ENCODE measurements at regions not wholly inside any gene's neighbourhood (a gene's known extent, or its start where the extent isn't known, plus 50 kb on each side); places are given as distances from the start of the nearest gene placed in this dataset.

DNA sequence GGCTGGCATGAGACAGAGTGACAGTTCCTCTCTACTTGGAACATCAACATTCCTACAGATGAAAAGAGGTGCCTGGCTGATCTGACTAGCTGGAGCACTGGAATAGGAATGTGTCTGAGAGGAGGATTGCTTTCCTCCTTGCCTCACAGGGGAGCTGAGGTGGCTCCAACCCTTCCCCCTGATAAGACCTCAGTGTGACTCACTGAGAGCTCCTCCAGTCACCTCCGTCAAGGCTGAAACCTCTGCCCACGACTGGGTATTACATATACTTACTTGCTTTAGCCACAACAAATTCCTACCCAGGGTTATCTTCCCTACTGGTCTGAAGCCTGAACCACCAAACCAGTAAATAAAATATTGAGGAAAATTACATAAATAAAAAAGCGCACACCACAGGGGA is 342.7 kb upstream of the REG3G start:
- TF ChIP-seq POLR2AphosphoS5 (IDR thresholded peaks at IDR 0.05), result no peak
- TF ChIP-seq, protein P1, sequence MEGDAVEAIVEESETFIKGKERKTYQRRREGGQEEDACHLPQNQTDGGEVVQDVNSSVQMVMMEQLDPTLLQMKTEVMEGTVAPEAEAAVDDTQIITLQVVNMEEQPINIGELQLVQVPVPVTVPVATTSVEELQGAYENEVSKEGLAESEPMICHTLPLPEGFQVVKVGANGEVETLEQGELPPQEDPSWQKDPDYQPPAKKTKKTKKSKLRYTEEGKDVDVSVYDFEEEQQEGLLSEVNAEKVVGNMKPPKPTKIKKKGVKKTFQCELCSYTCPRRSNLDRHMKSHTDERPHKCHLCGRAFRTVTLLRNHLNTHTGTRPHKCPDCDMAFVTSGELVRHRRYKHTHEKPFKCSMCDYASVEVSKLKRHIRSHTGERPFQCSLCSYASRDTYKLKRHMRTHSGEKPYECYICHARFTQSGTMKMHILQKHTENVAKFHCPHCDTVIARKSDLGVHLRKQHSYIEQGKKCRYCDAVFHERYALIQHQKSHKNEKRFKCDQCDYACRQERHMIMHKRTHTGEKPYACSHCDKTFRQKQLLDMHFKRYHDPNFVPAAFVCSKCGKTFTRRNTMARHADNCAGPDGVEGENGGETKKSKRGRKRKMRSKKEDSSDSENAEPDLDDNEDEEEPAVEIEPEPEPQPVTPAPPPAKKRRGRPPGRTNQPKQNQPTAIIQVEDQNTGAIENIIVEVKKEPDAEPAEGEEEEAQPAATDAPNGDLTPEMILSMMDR (IDR thresholded peaks at IDR 0.05), result no peak

Measured in sigmoid colon (tissue), 4 donors.